ENCODE measurements at regions not wholly inside any gene's neighbourhood (a gene's known extent, or its start where the extent isn't known, plus 50 kb on each side); places are given as distances from the start of the nearest gene placed in this dataset.

DNA sequence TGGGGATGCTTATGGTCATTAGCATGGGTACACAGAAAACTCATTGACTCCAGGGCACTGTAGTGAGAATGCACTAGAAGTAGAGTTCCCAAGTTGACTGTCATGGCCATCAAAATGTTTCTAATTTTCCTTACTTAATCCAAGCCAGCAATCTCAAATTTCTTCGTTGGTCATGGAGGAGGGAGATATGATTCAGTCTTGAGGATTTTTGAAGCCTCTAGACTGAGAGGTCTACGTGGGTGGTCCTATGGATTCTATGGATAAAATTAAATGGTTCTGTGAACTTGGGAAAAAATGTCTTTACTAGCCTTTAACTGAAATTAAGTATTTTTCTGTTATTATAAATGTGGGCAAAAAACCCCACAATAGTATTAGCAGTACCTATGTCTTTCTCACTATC lies 508.5 kb downstream of the FUT8 start:
- TF ChIP-seq, protein P1, sequence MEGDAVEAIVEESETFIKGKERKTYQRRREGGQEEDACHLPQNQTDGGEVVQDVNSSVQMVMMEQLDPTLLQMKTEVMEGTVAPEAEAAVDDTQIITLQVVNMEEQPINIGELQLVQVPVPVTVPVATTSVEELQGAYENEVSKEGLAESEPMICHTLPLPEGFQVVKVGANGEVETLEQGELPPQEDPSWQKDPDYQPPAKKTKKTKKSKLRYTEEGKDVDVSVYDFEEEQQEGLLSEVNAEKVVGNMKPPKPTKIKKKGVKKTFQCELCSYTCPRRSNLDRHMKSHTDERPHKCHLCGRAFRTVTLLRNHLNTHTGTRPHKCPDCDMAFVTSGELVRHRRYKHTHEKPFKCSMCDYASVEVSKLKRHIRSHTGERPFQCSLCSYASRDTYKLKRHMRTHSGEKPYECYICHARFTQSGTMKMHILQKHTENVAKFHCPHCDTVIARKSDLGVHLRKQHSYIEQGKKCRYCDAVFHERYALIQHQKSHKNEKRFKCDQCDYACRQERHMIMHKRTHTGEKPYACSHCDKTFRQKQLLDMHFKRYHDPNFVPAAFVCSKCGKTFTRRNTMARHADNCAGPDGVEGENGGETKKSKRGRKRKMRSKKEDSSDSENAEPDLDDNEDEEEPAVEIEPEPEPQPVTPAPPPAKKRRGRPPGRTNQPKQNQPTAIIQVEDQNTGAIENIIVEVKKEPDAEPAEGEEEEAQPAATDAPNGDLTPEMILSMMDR (IDR thresholded peaks at IDR 0.05): no peak
- no peak for TF ChIP-seq POLR2A (IDR thresholded peaks at IDR 0.05)

All from thyroid gland (tissue), 4 donors.